BLaER1 treated with 17β-estradiol and CSF1 and Interleukin-3, amounts not matched to agents 10 nM and 100 nM (cell line): ENCODE measurements at regions not wholly inside any gene's neighbourhood (a gene's known extent, or its start where the extent isn't known, plus 50 kb on each side); places are given as distances from the start of the nearest gene placed in this dataset.
"Not testable (repeated sequence)": the region's sequence is repeated elsewhere in the genome, so short reads cannot be mapped to it uniquely, and the experiment has no call there.

ENCODE experiments used
- H3K27ac ChIP-seq, 11 experiments: shearing (Covaris generic); formaldehyde crosslinking; 2 replicates each; pipeline ENCODE4 v1.8.1; 2022
- H3K27me3 ChIP-seq, 11 experiments: shearing (Covaris generic); formaldehyde crosslinking; 2 replicates each; pipeline ENCODE4 v1.8.1; 2022
- H3K36me3 ChIP-seq, 11 experiments: shearing (Covaris generic); formaldehyde crosslinking; 2 replicates each; pipeline ENCODE4 v1.8.1; 2022
- H3K4me1 ChIP-seq, 10 experiments: shearing (Covaris generic); formaldehyde crosslinking; 2 replicates each; pipeline ENCODE4 v1.8.1; 2022
- H3K4me2 ChIP-seq, 11 experiments: shearing (Covaris generic); formaldehyde crosslinking; 2 replicates each; pipeline ENCODE4 v1.8.1; 2022
- H3K4me3 ChIP-seq, 10 experiments: shearing (Covaris generic); formaldehyde crosslinking; 2 replicates each; pipeline ENCODE4 v1.8.1; 2022
- H3K9ac ChIP-seq, 11 experiments: shearing (Covaris generic); formaldehyde crosslinking; 2 replicates each; pipeline ENCODE4 v1.8.1; 2022
- H3K9me3 ChIP-seq, 11 experiments: shearing (Covaris generic); formaldehyde crosslinking; replicated peaks in 1 of 11; 2 replicates each; pipeline ENCODE4 v1.8.1; 2022
- H4K20me1 ChIP-seq, 11 experiments: shearing (Covaris generic); formaldehyde crosslinking; 2 replicates each; pipeline ENCODE4 v1.8.1; 2022
- Cebpa-rat ChIP-seq, 11 experiments: shearing (Covaris generic); IDR thresholded peaks; 2 replicates each; pipeline ENCODE4 v1.8.1; 2022

DNA sequence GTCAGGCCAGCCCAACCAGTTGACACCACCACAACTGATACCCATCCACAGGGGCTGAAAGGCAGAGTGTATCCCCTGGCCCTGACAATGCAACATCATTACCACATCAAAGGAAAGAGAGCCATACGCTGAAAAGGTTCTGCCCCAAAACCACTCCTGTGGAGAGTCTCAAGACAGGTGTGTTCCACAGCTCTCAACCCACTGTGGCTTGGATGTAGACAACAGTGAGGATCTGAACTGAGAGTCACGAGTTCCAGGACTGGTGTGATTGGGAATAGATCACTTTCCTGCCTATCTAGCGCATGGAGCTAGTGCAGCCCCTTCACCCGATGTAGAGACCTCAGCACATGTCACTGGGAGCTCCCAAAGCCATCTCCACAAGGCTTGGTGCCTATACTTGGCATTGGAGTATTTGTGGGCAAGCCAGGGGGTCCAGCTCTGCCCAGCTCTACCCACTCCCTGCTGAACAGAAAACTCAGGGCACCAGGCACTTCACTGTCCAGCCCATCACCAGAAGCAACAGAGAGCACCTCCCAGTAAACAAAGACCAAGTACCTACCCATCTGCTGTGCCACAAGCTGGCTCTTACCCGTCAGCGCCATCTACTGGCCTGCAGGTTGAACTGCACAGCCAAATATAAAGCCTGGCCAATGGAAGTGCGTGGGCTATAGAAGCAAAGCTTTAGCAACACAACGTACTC, 579.5 kb downstream of the UQCRFS1 start:
- Histone ChIP-seq H3K27ac (no peak overlapping the region; a peak in 1 of 22 replicates), H3K27me3 (no peaks in the 10 kb centered on the region), H3K4me1 (peaks cover 0 to 22% (median 17%) of the 10 kb centered on the region in 10 experiments; a peak in 16 of 20 replicates), H3K4me3 (no peak overlapping the region), H3K36me3 (no peaks in the 10 kb centered on the region), H4K20me1 (no peaks in the 10 kb centered on the region), H3K9me3 (peaks cover 10 to 20% (median 14%) of the 10 kb centered on the region in 11 experiments; a peak in 20 of 22 replicates), H3K4me2 (peak overlapping the region in 8 of 11 experiments; percentile 44 to 81 (median 61); a peak in 15 of 22 replicates), H3K9ac (no peak overlapping the region)
- no peak for TF ChIP-seq Cebpa-rat (IDR thresholded peaks at IDR 0.05)

DNA sequence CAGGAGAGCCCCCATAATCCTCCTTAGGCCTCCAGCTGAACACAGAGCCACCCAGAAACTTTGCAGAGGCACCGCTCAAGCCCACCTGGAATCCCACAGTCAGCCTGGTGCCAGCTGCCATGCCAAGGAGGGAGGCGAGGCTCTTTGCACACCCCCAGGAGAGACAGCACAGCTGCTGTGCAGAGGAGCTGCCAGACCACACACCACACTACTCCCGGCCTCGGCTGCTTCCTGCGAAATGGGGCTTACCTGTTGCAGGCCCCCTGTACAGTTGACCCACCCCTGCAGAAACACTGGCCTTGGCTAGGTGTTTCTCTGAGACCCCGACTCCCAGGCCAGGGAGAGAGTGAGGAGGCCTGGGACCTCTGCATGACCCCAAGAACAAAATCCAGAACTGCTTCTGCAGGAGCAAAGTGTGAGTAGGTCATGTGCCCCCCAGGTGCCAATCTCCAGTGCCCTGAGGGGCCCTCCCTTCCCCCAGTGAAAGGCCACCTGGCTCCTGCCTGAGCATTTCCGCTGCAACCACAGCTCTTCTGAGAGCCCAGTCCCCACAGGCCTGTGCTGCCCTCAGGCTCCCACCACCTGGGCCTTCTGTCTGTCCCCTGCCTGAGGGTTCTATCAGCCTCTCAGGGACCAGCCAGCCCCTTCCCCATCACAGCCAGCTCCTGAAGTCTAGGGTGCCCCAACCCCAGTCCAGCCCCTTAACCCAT, 580.4 kb downstream of the UQCRFS1 start:
- H3K9me3 ChIP-seq: peaks cover 15 to 29% (median 20%) of the 10 kb centered on the region in 11 experiments
- H3K36me3 ChIP-seq: no peaks in the 10 kb centered on the region
- no peaks in the 10 kb centered on the region for H3K27me3 ChIP-seq
- H3K4me2 ChIP-seq: peak overlapping the region in 8 of 11 experiments; percentile 44 to 81 (median 61); a peak in 16 of 22 replicates
- no peak overlapping the region for H3K4me3 ChIP-seq
- peaks cover 0 to 21% (median 17%) of the 10 kb centered on the region in 10 experiments; a peak in 16 of 20 replicates for H3K4me1 ChIP-seq
- no peak for TF ChIP-seq Cebpa-rat (IDR thresholded peaks at IDR 0.05)
- peak overlapping the region in 1 of 11 experiments; percentile 5; a peak in 1 of 22 replicates for H3K9ac ChIP-seq
- H4K20me1 ChIP-seq: no peaks in the 10 kb centered on the region
- H3K27ac ChIP-seq: peak overlapping the region in 1 of 11 experiments; percentile 6; a peak in 2 of 22 replicates

DNA sequence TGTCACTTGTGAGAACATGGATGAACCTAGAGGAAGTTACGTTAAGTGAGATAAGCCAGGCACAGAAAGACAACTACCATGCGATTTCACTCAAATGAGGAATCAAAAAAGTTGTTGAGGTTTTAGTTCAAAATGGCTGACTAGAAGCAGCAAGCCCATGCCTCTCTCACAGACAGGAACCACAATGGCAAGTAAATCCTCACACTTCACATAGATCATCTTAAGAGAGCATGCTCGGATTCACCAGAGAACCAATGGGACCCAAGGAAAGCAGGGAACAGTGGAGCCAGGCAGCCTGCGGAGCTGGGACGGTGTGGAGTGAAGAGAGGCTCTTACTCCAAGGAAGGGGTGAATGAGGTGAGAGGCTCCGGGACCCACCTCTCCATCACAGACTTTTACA, 581.0 kb downstream of the UQCRFS1 start:
- Histone ChIP-seq H3K4me2 (peak overlapping the region in 7 of 11 experiments; percentile 50 to 81 (median 62); a peak in 14 of 22 replicates), H3K9ac (no peak overlapping the region), H3K27me3 (no peaks in the 10 kb centered on the region), H4K20me1 (no peaks in the 10 kb centered on the region), H3K4me3 (no peak overlapping the region), H3K9me3 (peaks cover 21 to 35% (median 26%) of the 10 kb centered on the region in 11 experiments), H3K4me1 (peaks cover 0 to 21% (median 17%) of the 10 kb centered on the region in 10 experiments; a peak in 16 of 20 replicates), H3K27ac (0 out of 22 replicates have a peak overlapping the region, but pooled peaks of 1 of the 11 experiments have one; percentile 6), H3K36me3 (no peaks in the 10 kb centered on the region)
- TF ChIP-seq Cebpa-rat (IDR thresholded peaks at IDR 0.05): no peak

DNA sequence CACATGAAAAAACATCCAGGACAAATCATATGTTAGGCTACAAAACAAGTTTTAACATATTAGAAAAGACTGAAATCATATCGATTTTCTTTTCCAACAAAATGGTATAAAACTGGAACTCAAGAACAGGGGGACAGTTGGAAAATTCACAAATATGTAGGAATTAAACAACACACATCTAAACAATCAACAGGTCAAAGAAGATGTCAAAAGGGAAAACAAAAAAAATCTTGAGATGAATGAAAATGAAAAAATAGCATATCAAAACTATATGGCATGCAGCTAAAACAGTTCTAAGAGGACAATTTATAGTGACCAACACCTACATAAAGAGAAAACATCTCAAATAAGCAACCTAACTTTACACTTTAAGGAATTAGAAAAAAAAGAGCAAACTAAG, 585.3 kb downstream of the UQCRFS1 start:
- TF ChIP-seq Cebpa-rat (IDR thresholded peaks at IDR 0.05): no peak
- Histone ChIP-seq H3K27ac (no peak overlapping the region), H3K27me3 (no peaks in the 10 kb centered on the region), H3K4me3 (no peak overlapping the region), H4K20me1 (no peaks in the 10 kb centered on the region), H3K36me3 (no peaks in the 10 kb centered on the region), H3K4me1 (peaks cover 0 to 9% (median 8%) of the 10 kb centered on the region in 10 experiments; a peak in 16 of 20 replicates), H3K9me3 (peaks cover 10 to 23% (median 17%) of the 10 kb centered on the region in 11 experiments), H3K9ac (no peak overlapping the region), H3K4me2 (no peak overlapping the region)

DNA sequence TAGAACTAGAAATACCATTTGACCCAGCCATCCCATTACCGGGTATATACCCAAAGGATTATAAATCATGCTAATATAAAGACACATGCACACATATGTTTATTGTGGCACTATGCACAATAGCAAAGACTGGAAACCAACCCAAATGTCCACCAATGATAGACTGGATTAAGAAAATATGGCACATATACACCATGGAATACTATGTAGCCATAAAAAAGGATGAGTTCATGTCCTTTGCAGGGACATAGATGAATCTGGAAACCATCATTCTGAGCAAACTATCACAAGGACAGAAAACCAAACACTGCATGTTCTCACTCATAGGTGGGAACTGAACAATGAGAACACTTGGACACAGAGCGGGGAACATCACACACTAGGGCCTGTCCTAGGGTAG, 586.5 kb downstream of the UQCRFS1 start:
- H3K4me1 ChIP-seq, H3K27me3 ChIP-seq, H3K27ac ChIP-seq, H3K36me3 ChIP-seq, H3K9ac ChIP-seq, H4K20me1 ChIP-seq, H3K4me2 ChIP-seq, H3K4me3 ChIP-seq: not testable (repeated sequence)
- H3K9me3 ChIP-seq: peaks cover 10 to 23% (median 17%) of the 10 kb centered on the region in 11 experiments

DNA sequence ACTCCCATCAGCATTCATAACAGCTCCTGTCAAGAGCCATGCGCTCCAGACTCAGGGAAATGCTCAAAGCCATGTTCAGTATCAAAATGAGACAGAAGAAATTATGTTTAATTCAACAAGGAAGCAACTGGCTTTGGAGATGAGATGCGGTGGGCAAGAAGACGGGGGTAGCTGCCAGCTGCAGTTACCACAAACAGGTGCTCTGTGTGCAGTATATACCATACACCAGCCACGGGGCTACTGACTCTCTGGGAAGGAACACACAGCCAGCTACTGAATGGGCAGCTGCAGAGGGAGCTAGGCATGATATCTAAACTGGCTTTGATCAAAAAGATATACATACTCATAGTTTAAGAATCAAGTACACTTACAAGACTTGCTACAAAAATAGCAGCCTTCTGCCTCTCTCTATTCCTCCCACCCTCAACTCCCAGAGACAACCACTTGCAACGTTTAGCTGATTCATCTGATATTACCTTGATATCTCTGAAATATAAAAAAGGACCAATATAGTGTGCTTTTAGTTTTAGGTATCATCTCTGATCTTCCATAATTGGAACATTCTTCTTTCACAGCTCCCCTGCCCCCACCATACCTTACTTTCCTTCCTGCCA, 593.0 kb downstream of the UQCRFS1 start:
- Histone ChIP-seq H3K9ac (no peak overlapping the region), H3K4me3 (no peak overlapping the region), H3K4me1 (peaks cover 0 to 23% (median 16%) of the 10 kb centered on the region in 10 experiments; a peak in 13 of 20 replicates), H3K9me3 (peaks cover 12 to 21% (median 18%) of the 10 kb centered on the region in 11 experiments), H3K27me3 (no peaks in the 10 kb centered on the region), H3K27ac (no peak overlapping the region), H3K4me2 (peak overlapping the region in 8 of 11 experiments; percentile 39 to 71 (median 61); a peak in 15 of 22 replicates), H3K36me3 (no peaks in the 10 kb centered on the region), H4K20me1 (no peaks in the 10 kb centered on the region)
- TF ChIP-seq Cebpa-rat (IDR thresholded peaks at IDR 0.05): no peak

DNA sequence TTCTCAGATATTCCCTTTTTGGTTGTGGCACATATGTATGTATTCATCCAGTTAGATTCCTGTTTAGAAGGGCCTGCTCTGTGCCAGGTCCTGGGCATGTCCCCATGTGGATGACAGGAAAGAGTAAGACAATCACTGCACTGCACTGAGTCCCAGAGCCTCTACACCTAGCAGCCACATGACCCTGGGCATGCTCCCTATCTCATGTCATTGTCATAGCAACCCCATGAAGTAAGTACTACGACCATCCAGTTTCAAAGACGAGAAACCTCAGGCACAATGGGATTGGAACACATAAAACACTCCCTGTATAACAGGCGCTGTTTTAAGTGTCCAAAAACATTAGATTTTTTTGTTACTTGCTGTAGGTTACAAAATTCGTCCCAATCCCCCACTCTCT, 594.4 kb downstream of the UQCRFS1 start:
- Histone ChIP-seq H3K4me1 (peaks cover 0 to 23% (median 16%) of the 10 kb centered on the region in 10 experiments; a peak in 13 of 20 replicates), H3K4me3 (no peak overlapping the region), H3K9me3 (peaks cover 27 to 35% (median 32%) of the 10 kb centered on the region in 11 experiments), H3K9ac (no peak overlapping the region), H3K27me3 (no peaks in the 10 kb centered on the region), H3K4me2 (peak overlapping the region in 5 of 11 experiments; percentile 61 to 71 (median 64); a peak in 4 of 22 replicates), H3K27ac (no peak overlapping the region), H3K36me3 (no peaks in the 10 kb centered on the region), H4K20me1 (no peaks in the 10 kb centered on the region)
- TF ChIP-seq Cebpa-rat (IDR thresholded peaks at IDR 0.05): no peak

DNA sequence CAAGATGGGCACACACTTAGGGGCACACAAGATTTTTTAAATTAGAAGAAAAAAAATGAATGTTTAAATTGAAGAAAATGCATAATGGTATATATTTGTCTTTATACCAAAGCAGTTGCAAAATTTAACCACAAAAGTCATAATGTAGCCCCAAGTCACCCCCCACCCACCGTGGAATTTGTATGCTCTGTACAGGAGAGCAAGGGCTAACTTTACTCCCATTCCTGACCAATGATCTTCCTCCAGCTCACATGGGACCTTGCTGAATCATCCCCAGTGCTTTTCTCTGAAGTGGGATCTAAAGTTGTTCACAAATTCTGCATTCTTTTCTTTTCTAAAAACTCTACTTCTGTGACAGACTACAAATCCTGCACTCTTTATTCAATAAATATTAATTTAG, 597.0 kb downstream of the UQCRFS1 start:
- Histone ChIP-seq H3K4me2 (no peak overlapping the region), H3K36me3 (no peaks in the 10 kb centered on the region), H4K20me1 (no peaks in the 10 kb centered on the region), H3K9ac (no peak overlapping the region), H3K4me1 (peaks cover 0 to 23% (median 16%) of the 10 kb centered on the region in 10 experiments; a peak in 13 of 20 replicates), H3K9me3 (peaks cover 38 to 49% (median 42%) of the 10 kb centered on the region in 11 experiments), H3K27ac (no peak overlapping the region), H3K27me3 (no peaks in the 10 kb centered on the region), H3K4me3 (no peak overlapping the region)
- TF ChIP-seq Cebpa-rat (IDR thresholded peaks at IDR 0.05): no peak

DNA sequence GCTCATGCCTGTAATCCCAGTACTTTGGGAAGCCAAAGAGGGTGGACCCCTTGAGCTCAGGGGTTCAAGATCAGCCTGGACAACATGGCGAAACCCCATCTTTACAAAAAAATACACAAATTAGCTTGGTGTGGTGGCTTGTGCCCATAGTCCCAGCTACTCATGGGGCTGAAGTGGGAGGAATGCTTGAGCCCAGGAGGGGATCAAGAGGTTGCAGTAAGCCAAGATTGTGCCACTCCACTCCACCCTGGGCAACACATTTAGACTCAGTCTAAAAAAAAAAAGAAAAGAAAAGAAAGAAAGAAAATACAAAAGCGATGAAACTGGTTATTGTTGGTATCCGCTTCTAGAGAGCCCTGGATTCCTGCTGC, 597.4 kb downstream of the UQCRFS1 start:
- H3K4me3 ChIP-seq: no peak overlapping the region; a peak in 1 of 20 replicates
- H4K20me1 ChIP-seq: no peaks in the 10 kb centered on the region
- peaks cover 0 to 22% (median 16%) of the 10 kb centered on the region in 10 experiments; a peak in 13 of 20 replicates for H3K4me1 ChIP-seq
- H3K27ac ChIP-seq: no peak overlapping the region
- peaks cover 39 to 49% (median 42%) of the 10 kb centered on the region in 11 experiments for H3K9me3 ChIP-seq
- no peak overlapping the region for H3K9ac ChIP-seq
- H3K4me2 ChIP-seq: no peak overlapping the region
- H3K36me3 ChIP-seq: no peaks in the 10 kb centered on the region
- H3K27me3 ChIP-seq: no peaks in the 10 kb centered on the region
- TF ChIP-seq Cebpa-rat (IDR thresholded peaks at IDR 0.05): no peak
